HG02970 (cell line): ENCODE measurements at regions not wholly inside any gene's neighbourhood (a gene's known extent, or its start where the extent isn't known, plus 50 kb on each side); places are given as distances from the start of the nearest gene placed in this dataset.
"Not testable (repeated sequence)": the region's sequence is repeated elsewhere in the genome, so short reads cannot be mapped to it uniquely, and the experiment has no call there.

Experiments
- ATAC-seq: cut with Tn5 transposase; IDR thresholded peaks from one replicate; pipeline ENCODE4 v1.9.1; 2021; ENCODE audit warnings: mild to moderate bottlenecking, moderate library complexity, moderate number of reproducible peaks; ENCODE audit not compliant: unreplicated experiment, low FRiP score

DNA sequence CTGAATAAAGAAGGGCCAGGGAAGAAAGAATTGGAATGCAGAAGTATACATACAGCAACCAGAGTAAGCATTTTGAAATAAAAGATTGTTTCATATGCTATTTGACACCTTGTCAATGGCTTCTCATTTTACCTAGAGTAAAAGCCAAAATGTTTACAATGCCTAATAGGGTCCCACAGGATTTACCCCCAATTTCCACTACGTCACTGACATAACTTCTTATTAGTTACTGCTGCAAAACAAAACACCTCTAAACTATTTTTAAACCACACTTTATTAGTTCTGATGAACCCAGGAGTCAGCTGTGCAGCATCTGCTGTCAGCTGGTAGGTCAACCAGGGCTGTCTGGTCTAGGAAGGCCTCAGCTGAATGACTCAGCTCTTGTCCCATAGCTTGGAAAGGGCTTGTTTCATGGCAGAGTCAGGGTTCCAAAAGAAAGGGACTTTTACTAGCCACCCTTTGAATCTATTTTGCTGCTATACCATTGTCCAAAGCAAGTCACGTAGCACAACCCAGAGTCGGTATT lies 945.1 kb downstream of the EPHA3 start:
- no peak for ATAC-seq

DNA sequence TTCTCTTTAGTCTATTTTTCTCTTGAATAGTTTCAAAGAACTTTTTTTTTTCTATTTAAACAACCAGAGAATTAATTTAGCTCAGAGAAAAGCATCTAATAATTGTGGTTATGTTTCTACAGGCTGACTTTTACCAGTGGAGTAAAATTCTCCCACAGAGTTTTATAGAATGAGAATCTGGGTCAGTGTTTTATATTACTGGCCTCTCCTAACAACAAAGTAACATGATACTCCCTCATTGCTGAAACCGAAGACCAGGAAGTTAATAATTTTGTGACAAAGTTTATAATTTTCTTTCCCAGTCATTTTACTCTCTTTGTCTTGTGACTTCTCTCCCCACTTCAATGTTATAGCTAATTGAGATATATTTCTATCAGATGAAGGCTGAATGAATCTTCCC lies 946.9 kb downstream of the EPHA3 start:
- ATAC-seq, result no peak

DNA sequence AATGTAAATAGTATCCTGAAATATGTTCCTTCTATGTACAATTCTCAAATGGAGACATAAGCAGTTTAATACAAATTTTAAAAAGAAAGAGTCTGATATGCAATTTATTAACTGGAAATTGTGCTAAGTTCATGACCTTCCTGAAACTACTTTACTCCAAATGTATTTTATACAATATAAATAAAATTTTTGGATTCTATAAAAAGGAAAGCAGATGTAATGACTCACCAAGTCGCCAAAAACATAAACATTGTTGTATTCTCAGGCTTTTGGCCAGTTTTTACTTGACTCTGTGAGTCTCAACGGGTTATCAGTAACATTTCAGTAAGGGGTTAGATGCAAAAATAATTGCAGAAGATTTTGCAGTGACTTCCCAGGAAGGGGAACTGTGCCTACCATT lies 948.2 kb downstream of the EPHA3 start:
- no peak for ATAC-seq

DNA sequence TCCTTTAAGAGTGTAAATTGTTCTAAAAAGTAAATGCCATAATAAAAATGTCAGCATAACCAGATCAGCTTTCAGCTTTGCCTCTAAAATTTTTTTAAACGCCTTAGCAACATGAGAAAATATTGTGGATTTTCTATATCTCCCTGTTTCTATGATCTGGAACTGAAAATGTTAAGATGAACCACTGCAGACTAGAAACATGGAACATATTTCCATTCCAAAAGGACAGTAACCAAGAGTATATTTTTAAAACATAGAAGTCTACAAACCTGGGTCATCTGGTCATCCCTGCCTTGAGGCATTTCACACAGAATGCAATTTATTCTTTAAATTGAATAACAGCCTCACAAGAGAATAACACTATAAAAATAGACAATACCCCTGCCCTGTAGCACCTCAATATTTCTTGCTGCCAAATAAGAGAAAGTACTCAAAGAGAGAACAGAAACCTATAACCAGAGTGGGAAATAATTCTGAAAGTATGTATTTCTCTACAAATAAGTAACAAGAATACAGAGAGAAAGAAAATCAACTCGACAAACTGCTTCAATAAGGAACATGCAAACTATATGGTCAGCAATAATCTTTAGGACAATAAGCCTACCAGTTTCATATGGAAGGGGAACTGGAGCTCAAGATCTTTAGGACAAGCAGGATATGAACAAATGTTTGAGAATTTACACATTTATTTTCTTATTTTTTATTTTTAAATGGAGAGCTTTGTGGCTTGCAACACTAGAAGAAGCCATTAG lies 949.0 kb downstream of the EPHA3 start:
- ATAC-seq, result no peak

DNA sequence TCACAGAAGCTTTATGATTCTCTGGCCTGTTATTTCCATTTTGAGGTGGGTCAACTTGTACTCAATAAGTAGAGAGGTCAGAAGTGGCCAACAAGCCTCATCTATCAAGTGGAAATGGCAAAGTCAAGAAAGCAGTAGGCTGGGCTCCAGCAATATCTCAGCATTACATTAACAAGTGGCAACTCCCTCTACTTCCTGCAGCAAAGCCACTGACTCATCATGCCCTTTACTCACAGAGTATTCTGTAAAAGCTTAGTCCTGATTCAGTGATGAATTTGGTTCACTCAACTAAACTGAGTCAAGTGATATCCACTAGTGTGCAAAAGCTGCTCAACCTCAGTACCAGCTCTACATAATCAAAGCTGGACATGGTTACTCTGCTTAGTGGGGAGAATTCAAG lies 954.6 kb downstream of the EPHA3 start:
- no peak for ATAC-seq

DNA sequence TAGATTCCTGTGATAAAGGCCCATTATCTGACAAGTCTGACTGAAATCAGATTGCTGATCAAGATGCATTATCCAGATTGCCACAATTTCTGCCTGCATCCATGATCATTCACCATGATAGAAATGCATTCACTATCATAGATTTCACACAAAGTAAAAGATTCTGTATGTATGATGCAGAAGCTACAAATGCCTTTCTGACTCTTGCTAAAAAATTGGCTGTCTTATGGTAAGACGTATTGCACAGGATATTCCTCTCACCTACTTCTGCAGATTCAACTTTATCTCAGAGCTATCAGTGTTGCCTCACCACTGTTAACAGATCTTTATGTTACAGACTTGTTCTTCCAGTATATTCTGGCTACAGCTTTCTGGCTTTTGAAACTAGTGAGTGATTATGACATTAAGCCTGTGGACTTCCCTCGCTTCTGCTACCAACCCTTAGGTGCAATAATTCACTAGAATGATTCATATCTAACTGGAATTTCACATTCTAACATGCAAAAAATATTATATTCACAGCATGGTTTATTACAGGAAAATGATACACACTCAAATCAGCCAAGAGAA lies 955.3 kb downstream of the EPHA3 start:
- ATAC-seq, result no peak

DNA sequence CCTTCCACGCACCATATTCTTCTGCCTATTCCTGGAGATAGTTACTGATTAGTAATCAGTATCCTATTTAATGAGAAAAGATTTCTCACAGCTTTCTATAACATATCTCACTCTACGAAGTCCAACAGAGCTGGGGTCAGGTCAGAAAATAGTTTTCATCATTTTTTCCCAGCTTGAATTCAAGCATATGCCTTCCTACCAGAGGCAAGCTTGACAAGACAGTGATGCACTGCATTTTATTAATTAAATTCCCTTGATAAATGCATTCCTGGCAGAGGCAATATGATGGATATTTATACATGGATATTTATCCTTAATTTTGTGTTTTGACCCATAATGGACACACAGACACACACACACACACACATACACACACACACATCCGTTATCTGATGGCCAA lies 961.4 kb downstream of the EPHA3 start:
- ATAC-seq, result no peak

DNA sequence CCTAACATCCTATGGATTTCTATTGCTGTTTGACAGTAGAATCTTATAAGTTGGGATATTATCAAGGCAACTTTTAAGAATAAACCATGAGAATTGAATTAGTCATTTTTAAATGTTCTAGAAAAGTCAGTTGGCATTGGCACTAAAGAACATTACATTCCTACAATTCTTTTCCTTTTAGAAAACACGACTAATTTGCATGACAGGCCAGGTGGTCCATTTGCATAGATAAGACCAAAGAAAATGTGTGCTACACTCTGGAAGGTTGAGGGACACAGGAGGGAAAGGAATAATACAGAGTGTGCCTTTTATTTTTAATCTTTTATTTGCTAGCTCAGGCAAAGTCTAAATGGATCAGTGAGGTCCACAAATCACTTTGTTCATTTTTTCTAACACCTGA lies 962.3 kb downstream of the EPHA3 start:
- no peak for ATAC-seq

DNA sequence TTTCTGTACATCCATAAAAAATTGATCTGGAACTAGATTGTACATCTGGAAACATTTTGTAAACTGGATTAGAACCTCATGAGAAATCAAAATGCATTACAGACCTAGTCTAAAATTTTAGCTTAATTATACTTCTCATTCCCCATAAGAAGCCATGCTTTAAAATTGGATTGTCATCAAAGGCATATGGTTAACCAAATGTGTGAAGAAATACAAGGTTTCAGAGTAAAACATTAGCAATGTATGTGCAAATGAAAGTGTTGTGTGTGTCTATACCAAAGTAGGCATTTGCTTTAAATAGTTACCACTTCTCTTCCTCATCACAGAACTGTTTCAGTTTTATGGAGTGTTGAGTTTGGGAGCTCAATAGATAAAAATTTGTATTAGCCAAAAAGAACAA lies 968.7 kb downstream of the EPHA3 start:
- no peak for ATAC-seq

DNA sequence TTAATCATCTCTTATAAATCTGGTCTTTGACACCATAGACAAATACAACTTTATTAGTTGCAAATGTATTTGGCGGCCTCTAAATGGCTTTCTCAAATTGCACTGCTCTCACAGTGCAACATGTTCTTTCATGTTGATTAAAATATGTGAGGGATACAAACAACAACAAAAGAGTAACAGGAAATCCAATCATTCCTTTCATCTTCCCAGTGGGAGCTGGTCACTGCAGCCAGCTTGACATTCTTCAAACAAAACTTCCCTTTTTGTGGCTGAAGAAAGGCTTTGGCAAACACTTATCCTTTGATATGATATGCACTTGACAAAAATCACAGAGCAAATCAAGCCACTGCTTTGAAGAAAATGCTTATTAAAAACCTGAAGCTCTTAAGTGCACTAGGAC lies 973.6 kb downstream of the EPHA3 start:
- no peak for ATAC-seq

DNA sequence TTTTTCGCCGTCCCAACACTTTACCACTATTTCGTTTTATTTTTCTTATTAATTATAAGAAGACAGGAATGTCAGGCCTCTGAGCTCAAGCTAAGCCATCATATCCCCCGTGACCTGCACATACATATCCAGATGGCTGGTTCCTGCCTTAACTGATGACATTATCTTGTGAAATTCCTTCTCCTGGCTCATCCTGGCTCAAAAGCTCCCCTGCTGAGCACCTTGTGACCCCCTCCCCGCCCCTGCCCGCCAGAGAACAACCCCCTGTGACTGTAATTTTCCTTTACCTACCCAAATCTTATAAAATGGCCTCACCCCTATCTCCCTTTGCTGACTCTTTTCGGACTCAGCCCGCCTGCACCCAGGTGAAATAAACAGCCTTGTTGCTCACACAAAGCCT lies 978.9 kb downstream of the EPHA3 start:
- not testable (repeated sequence) for ATAC-seq

DNA sequence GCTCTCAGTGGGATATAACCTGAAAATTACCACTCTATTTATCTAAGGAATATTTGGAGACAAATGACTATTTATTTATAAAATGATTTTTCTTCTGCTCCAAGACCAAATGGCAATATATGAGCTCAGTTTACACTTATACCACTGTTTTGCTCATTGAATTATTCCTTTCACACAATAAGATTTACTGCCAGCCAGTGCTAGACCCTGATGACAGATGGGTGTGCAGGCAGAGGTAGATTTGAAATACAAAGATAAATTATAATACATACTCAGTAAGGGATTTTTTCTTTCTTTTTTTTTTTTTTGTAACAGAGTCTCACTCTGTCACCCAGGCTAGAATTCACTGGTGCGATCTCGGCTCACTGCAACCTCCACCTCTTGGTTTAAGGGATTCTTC lies 980.3 kb downstream of the EPHA3 start:
- ATAC-seq, result no peak

DNA sequence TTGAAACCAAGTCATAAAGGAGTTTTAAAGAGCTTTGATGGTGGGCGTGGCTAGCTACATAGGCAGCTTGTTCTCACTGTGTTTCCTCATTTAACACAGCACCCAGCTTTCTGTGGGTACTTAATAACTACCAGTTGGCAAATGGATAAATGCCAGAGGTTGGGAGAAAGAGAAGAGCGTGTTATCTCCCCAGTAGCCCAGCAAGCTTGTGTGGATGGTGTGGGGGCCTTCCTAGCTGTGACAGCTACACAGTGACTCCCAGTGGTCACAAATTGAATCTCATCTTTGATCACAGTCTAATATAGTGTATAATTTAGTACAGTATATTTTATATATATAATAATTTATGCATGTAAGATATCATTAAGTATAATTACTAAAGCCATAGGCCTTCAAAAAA lies 984.1 kb downstream of the EPHA3 start:
- ATAC-seq, result no peak

DNA sequence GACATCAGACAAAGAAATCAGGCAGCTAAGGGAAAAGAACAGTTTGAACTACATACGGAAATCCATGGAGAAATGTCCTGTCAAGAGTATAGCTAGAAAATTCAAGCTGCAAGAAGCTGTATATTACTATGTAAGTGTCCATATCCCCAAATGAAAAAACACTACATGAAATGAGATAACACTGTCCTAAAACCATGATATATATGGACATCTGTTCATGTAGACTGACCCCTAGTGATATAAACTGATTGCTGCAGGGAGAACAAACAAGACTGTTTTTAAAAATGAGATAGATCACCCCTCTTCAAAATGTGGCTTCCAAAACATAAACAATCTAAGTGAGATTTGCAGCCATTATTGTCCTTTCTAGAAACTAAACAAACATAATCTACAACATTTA lies 985.6 kb downstream of the EPHA3 start:
- ATAC-seq, result no peak

DNA sequence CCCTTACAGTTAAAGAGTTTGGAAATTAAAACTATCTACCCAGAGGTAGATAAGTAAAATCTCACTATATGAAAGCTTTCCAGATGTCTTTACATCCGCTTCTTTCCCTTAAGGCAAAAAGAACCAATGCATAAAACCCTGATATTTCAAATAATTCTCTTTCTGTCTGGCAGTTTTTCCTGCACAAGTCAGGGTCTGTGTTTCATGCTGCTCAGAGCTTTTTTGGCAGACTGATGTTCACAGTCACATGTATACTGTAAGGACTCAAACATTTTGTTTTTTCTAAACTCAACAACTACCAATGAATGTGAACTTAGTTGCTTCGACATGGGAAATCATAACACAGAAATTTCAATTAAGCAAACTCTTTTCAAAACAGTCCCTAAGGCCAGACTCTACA lies 988.4 kb downstream of the EPHA3 start:
- ATAC-seq, result no peak

DNA sequence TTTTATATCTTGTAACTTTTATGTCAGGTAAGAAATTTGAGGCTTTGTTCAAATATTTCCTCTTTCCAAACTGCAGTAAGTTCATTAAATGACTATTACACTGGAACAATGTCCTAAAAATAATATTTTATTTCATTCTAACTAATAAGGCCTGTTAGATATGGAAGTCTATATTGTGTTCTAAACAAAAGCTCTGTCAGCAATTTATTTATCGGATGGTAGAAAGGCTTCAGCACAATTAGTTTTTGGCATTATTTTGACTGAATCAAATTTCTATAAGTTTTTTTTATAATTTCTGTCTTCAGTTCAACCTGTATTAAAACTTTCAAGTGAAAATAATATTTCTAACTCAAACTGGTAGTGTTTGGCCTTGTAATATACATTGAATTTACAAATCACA lies 992.1 kb downstream of the EPHA3 start:
- ATAC-seq, result no peak

DNA sequence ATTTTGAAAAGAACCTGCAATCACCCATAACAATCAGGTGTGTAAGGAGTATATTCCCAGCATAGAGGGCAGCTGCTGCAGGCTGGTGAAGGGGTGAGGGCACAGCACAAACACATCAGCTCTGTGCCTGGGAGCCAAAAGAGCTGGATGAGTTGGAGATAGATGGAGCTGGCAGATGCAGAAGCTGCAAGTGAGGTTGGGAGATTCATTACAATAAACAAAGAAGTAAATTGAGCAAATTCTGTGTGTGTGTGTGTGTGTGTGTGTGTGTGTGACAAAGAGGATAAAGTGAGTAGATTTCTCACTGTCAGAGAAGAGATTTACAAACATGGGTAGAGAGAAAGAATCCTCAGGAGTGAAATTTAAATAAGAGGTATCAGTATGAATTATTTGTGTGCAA lies 994.7 kb downstream of the EPHA3 start:
- no peak for ATAC-seq

DNA sequence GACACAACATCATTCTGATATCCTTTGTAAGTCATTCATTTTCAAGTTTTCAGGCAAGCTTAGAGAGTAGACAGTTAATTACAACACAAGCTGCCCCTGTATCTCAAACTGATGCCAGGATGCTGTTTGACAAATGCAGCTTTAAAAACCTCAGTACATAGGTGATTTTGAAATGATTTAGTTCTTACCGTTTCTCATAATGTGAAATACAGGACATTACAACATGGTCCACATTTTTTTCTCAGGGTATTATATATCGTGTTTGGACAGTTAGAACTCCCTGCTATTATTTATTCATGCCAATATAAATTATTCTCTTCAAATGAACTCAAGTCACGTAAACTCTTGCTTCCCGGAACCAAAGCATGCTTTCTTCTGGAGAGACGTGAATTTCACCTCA lies 1013.9 kb downstream of the EPHA3 start:
- no peak for ATAC-seq

DNA sequence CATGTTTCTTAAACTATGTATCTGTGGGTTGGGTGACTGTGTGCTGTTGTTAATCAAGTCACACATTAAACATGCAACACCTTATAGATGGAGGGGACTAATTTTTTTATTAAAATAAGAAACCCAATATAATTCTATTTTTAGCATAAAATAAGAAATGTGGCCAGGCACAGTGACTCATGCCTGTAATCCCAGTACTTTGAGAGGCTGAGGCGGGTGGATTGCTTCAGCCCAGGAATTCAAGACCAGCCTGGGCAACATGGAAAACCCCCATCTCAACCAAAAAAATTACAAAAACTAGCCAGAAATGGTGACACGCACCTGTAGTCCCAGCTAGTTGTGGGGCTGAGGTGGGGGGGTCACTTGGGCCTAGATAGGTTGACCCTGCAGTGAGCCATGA lies 1021.0 kb downstream of the EPHA3 start:
- no peak for ATAC-seq

DNA sequence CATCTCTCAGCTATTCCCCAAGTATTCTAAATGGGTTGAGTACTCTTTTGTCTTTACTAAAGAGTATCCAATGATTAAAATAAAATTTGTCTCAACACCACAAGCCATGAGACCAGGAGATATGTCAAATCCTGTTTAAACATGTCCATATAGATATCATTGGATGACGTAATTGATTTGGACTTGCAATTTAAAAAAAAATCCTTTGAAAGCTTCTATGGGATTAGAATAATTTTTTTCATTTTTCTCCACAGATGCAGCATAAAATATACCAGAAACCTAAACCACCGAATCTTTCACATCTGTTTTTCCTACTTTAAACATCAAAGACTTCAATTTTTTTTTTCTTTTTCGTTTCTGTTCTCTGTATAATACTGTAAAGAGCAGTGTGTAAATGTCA lies 1022.3 kb downstream of the EPHA3 start:
- ATAC-seq, result no peak

DNA sequence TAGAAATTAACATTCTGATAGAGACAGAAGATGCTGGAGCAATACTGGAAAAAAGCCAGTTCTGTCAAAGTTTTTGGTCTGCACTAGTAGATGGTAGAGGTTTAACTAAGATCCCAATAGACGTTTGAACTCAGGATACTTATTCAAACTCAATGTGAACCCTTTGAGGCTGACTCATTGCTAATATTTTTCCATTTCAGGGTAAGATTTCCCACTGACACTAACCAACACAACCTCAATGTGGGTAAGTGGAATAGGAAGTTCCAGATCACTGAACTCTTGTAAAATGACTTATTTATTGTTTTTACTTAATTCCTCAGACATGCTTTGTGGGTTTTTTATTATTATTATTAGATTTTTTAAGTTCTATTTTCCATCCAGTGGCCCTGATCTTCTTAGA lies 1024.8 kb downstream of the EPHA3 start:
- no peak for ATAC-seq

DNA sequence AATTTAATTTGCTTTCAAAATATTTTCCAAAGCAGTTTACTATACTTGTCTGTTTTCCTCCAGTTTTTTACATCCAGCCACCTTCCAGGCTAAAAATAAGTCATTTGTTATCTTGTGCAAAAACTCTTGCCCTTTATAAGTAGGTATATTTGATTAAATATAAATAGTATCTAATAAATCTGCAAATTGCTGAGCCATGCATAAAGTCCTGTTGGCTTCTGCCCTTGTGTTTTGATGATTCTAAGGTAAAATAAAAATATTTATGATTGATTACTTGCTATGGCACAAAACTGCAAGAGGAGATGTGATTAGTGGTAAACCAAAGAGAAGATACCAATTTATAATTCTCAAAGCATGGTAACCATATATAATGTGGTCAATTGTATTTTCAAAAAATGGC lies 1026.7 kb downstream of the EPHA3 start:
- ATAC-seq, result no peak
